HEK293T (cell line): ENCODE measurements at regions not wholly inside any gene's neighbourhood (a gene's known extent, or its start where the extent isn't known, plus 50 kb on each side); places are given as distances from the start of the nearest gene placed in this dataset.

Experiments used
- BHLHE40 ChIP-seq: fragments of 450-650 bp; IDR thresholded peaks from 2 replicates; pipeline ENCODE4 v1.6.1; 2016; ENCODE audit warnings: mild to moderate bottlenecking, moderate library complexity, borderline replicate concordance
- ELF4 ChIP-seq: fragments of 450-650 bp; IDR thresholded peaks from 2 replicates; pipeline ENCODE4 v1.6.1; 2017; ENCODE audit warnings: antibody characterized with exemption
- FOXA1 ChIP-seq: fragments of 450-650 bp; IDR thresholded peaks from 2 replicates; pipeline ENCODE4 v1.6.1; 2016; ENCODE audit warnings: mild to moderate bottlenecking
- FOXK2 ChIP-seq: fragments of 450-650 bp; IDR thresholded peaks from 2 replicates; pipeline ENCODE4 v1.6.1; 2016; ENCODE audit warnings: mild to moderate bottlenecking
- HDGF ChIP-seq: fragments of 450-650 bp; IDR thresholded peaks from 2 replicates; pipeline ENCODE4 v1.6.1; 2017; ENCODE audit warnings: antibody characterized with exemption, borderline replicate concordance
- NFRKB ChIP-seq: fragments of 450-650 bp; IDR thresholded peaks from 2 replicates; pipeline ENCODE4 v1.6.1; 2016; ENCODE audit warnings: mild to moderate bottlenecking, moderate library complexity
- SP1 ChIP-seq: fragments of 450-650 bp; IDR thresholded peaks from 2 replicates; pipeline ENCODE4 v1.6.1; 2017
- SUZ12 ChIP-seq: fragments of 450-650 bp; IDR thresholded peaks from 2 replicates; pipeline ENCODE4 v1.6.1; 2016; ENCODE audit warnings: mild to moderate bottlenecking
- TARDBP ChIP-seq: fragments of 450-650 bp; IDR thresholded peaks from 2 replicates; pipeline ENCODE4 v1.6.1; 2016

- TF ChIP-seq FOXK2: no peak
- no peak for TF ChIP-seq NFRKB
- TF ChIP-seq SUZ12: no peak
- TF ChIP-seq FOXA1: no peak
- TF ChIP-seq SP1: no peak
- no peak for TF ChIP-seq TARDBP
- no peak for TF ChIP-seq BHLHE40
- TF ChIP-seq ELF4: no peak
- no peak for TF ChIP-seq HDGF
Measured at GRCh38 chr3:89912031-89912430, 804.6 kb downstream of the EPHA3 start.
